Spleen (tissue), 7 donors: ENCODE measurements at regions not wholly inside any gene's neighbourhood (a gene's known extent, or its start where the extent isn't known, plus 50 kb on each side); places are given as distances from the start of the nearest gene placed in this dataset.

Source experiments
- CTCF ChIP-seq, 11 experiments: fragments of 200-600 bp in 7 of 11; fragments of 450-650 bp in 4 of 11; sonication (generic) in 4 of 11; IDR thresholded peaks in 8 of 11; conservative IDR thresholded peaks in 3 of 11; 1 replicate in 7 of 11; 2 replicates in 4 of 11; pipeline versions ENCODE4 v1.4.0 to v1.8.0; 2016 to 2021; ENCODE audit warnings: antibody characterized with exemption in 11 of 11, inconsistent platforms in 4 of 11, mild to moderate bottlenecking in 1 of 11
- POLR2A ChIP-seq, 3 donors: fragments of 450-650 bp; IDR thresholded peaks; one replicate each; pipeline ENCODE4 v1.5.1; 2017; ENCODE audit warnings: antibody characterized with exemption in 3 of 3, mild to moderate bottlenecking in 1 of 3
- donor health status: DM: no; HTN: no; CAD: no; lungs with moderate emphysema.
- donor health status: DM: no; HTN: no; CAD: no.
- donor health status: DM: no; HTN: no; CAD: no.

- TF ChIP-seq POLR2A (IDR thresholded peaks at IDR 0.05) (no peak), CTCF (IDR thresholded peaks at IDR 0.05 in 8 of 11, conservative IDR thresholded peaks at IDR 0.05 in 3 of 11) (no peak)
Measured at GRCh38 chr14:105987563-105987962, 461.2 kb downstream of the TMEM121 start.
